ENCODE measurements at regions not wholly inside any gene's neighbourhood (a gene's known extent, or its start where the extent isn't known, plus 50 kb on each side); places are given as distances from the start of the nearest gene placed in this dataset.

DNA sequence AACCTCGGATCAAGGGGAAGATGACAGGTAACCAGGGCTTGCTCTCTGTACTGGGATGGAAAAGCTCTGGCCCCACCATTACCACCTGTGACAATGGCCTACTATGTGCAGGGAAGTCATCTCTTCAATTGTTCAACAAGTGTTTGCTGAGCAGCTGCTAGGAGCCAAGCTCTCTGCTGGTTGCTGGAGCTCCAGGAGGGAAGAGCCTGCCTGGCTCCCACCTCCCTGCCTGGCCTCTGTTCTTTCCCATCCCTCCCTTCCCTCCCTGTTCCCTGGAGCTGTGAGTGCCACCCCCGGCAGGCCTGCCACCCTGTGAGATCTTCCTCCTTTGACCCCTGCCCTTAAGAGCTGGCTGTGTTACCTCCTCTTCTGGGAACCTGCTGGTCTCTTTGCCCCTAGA is 59.7 kb upstream of the IER5L start:
- TF ChIP-seq, protein P1, sequence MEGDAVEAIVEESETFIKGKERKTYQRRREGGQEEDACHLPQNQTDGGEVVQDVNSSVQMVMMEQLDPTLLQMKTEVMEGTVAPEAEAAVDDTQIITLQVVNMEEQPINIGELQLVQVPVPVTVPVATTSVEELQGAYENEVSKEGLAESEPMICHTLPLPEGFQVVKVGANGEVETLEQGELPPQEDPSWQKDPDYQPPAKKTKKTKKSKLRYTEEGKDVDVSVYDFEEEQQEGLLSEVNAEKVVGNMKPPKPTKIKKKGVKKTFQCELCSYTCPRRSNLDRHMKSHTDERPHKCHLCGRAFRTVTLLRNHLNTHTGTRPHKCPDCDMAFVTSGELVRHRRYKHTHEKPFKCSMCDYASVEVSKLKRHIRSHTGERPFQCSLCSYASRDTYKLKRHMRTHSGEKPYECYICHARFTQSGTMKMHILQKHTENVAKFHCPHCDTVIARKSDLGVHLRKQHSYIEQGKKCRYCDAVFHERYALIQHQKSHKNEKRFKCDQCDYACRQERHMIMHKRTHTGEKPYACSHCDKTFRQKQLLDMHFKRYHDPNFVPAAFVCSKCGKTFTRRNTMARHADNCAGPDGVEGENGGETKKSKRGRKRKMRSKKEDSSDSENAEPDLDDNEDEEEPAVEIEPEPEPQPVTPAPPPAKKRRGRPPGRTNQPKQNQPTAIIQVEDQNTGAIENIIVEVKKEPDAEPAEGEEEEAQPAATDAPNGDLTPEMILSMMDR (IDR thresholded peaks at IDR 0.05): no peak
- no peak for TF ChIP-seq POLR2A (IDR thresholded peaks at IDR 0.05)

Measured in body of pancreas (tissue), 4 donors.